ENCODE measurements at regions not wholly inside any gene's neighbourhood (a gene's known extent, or its start where the extent isn't known, plus 50 kb on each side); places are given as distances from the start of the nearest gene placed in this dataset.

DNA sequence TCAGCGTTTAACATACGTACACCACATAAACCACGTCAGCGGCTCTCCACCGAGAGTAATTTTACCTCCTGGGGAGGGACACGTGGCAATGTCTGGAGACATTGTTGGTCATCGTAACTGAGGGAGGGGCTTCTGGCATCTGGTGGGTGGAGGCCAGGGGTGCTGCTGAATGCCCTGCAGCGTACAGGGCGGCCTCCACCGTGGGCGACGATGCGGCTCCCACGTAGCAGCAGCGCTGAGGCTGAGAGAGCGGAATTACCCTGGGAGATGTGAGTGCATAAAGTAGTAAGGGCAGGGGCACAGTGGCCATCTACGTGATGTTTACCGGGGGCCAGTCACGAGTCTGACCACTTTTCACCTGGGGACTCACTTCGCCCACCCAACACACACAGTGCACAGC, 212.4 kb downstream of the RBFOX3 start:
- TF ChIP-seq, protein P1, sequence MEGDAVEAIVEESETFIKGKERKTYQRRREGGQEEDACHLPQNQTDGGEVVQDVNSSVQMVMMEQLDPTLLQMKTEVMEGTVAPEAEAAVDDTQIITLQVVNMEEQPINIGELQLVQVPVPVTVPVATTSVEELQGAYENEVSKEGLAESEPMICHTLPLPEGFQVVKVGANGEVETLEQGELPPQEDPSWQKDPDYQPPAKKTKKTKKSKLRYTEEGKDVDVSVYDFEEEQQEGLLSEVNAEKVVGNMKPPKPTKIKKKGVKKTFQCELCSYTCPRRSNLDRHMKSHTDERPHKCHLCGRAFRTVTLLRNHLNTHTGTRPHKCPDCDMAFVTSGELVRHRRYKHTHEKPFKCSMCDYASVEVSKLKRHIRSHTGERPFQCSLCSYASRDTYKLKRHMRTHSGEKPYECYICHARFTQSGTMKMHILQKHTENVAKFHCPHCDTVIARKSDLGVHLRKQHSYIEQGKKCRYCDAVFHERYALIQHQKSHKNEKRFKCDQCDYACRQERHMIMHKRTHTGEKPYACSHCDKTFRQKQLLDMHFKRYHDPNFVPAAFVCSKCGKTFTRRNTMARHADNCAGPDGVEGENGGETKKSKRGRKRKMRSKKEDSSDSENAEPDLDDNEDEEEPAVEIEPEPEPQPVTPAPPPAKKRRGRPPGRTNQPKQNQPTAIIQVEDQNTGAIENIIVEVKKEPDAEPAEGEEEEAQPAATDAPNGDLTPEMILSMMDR (IDR thresholded peaks at IDR 0.05) = no peak
- no peak for TF ChIP-seq POLR2A (IDR thresholded peaks at IDR 0.05)
